ENCODE measurements at regions not wholly inside any gene's neighbourhood (a gene's known extent, or its start where the extent isn't known, plus 50 kb on each side); places are given as distances from the start of the nearest gene placed in this dataset.

DNA sequence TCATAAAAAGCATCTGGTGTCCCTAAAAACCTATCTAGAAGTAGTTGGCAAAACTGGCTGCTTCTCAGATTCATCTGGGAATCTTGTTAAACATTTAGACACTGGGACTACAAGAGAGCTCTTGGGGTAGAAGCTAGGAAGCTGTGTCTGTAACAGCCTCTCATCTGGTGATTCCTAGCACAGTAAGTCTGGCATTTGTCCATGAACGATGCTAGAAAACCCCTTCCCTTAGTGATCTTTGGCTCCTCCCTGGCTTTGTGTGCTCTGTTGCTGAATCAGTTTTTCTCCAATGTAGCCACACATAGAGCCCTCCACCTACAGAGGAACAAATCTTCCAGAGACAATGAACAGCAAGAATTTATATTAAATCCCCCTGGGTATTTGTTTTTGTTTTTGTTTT, 951.7 kb upstream of the LCORL start:
- TF ChIP-seq CTCF (IDR thresholded peaks at IDR 0.05; ENCODE audit: control insufficient read depth, insufficient read depth, low read depth, low read length, missing control alignments), result no peak
- no peak overlapping the region for H3K4me3 ChIP-seq (ENCODE audit: control insufficient read depth, low read depth, low read length)
- no peak for DNase-seq (ENCODE audit: low read depth)

- no peak overlapping the region for H3K4me3 ChIP-seq (ENCODE audit: control insufficient read depth, low read depth, low read length)
- no peak for TF ChIP-seq CTCF (IDR thresholded peaks at IDR 0.05; ENCODE audit: control insufficient read depth, insufficient read depth, low read depth, low read length, missing control alignments)
- DNase-seq (ENCODE audit: low read depth), result no peak
Measured at GRCh38 chr4:18961879-18962278, 940.3 kb upstream of the LCORL start.

- DNase-seq (ENCODE audit: low read depth), result no peak
- no peak overlapping the region for H3K4me3 ChIP-seq (ENCODE audit: control insufficient read depth, low read depth, low read length)
- no peak for TF ChIP-seq CTCF (IDR thresholded peaks at IDR 0.05; ENCODE audit: control insufficient read depth, insufficient read depth, low read depth, low read length, missing control alignments)
Measured at GRCh38 chr4:18961266-18961665, 939.7 kb upstream of the LCORL start.

DNA sequence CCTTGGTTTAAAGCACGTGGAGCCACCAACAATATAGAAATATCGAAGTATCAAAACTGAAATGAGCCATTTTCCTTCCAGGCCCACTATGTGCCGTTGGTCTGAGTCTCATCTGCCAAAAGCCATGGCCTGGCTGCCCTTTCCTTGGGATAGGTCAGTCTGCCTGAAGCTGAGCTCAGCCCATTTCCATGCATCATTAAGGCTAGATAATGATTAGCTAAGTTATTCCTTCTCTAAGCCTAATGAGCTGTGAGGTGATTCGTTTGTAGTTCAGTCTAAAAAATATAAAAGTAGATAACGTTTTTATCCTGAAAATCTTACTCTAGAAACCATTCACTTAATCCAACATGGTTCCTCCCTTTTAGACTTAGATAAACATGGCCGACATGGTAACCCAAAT, 936.2 kb upstream of the LCORL start:
- H3K4me3 ChIP-seq (ENCODE audit: control insufficient read depth, low read depth, low read length), result no peak overlapping the region
- DNase-seq (ENCODE audit: low read depth), result no peak
- no peak for TF ChIP-seq CTCF (IDR thresholded peaks at IDR 0.05; ENCODE audit: control insufficient read depth, insufficient read depth, low read depth, low read length, missing control alignments)

DNA sequence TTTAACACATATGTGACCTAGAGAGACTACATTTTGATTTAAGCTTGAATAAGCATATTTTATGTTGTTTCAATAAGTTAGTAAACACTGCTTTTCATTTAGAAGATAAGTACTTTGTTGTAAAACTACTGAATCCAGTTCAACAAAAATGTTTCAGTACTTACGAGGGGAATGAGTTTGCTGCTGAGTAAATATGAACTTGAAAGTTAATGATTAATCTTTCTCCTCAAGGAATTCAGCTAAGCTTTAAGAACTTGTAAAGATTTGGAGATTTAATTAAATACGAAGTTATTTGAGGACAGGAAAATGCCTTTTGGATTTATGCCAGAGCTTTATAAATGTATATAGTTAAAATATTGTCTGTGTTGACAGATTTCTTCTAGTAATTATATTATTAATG, 933.0 kb upstream of the LCORL start:
- DNase-seq (ENCODE audit: low read depth), result no peak
- no peak for TF ChIP-seq CTCF (IDR thresholded peaks at IDR 0.05; ENCODE audit: control insufficient read depth, insufficient read depth, low read depth, low read length, missing control alignments)

DNA sequence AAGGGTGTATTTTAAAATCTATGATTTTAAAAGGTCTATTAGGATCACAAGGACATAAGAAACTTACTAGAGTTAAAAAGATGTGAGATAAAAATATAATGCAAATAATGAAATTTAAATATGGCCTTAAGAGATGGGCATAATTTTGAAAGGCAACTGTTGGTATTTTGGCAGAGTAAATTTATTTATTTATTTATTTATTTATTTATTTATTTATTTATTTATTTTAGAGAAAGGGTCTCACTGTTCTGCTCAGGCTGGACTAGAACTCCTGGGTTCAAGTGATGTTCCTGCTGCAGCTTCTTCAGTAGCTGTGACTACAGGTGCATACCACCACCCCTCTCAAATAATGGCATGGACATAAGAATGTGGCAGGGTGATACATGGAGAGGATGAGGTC, 932.1 kb upstream of the LCORL start:
- TF ChIP-seq CTCF (IDR thresholded peaks at IDR 0.05; ENCODE audit: control insufficient read depth, insufficient read depth, low read depth, low read length, missing control alignments), result no peak
- H3K4me3 ChIP-seq (ENCODE audit: control insufficient read depth, low read depth, low read length), result no peak overlapping the region
- DNase-seq (ENCODE audit: low read depth), result no peak

More for the DNA sequence above, 933.0 kb upstream of the LCORL start:
- no peak overlapping the region for H3K4me3 ChIP-seq (ENCODE audit: control insufficient read depth, low read depth, low read length)

DNA sequence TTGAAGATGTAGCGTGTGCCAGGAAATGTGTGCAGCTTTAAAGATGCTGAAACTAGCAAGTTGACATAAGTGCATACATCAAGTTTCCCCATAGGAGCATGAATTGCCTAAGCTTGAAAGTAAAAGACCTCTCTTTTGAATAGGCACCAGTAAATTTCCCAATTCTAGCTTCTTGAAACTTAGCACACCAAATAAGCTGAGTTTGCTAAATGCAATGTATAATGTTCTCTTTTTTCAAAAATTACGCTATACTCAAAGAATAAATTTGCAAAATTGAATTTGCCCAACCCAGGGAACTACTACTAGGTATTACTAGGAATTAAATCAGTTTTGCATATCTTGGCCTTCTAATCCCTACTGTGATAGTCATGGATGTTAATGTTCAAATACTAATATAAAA, 923.9 kb upstream of the LCORL start:
- DNase-seq (ENCODE audit: low read depth), result no peak
- no peak for TF ChIP-seq CTCF (IDR thresholded peaks at IDR 0.05; ENCODE audit: control insufficient read depth, insufficient read depth, low read depth, low read length, missing control alignments)
- no peak overlapping the region for H3K4me3 ChIP-seq (ENCODE audit: control insufficient read depth, low read depth, low read length)
